Prostate gland (tissue), 2 donors: ENCODE measurements at regions not wholly inside any gene's neighbourhood (a gene's known extent, or its start where the extent isn't known, plus 50 kb on each side); places are given as distances from the start of the nearest gene placed in this dataset.
"Not testable (repeated sequence)": the region's sequence is repeated elsewhere in the genome, so short reads cannot be mapped to it uniquely, and the experiment has no call there.

Experiments
- DNase-seq: peaks from one replicate; pipeline ENCODE4 v3.0.0-alpha.2; 2019; ENCODE audit warnings: low spot score
- H3K27ac ChIP-seq, 2 donors: fragments of 200-600 bp; sonication (generic); 2 replicates each; pipeline ENCODE4 v1.5.1; 2017 to 2019
- H3K27me3 ChIP-seq: fragments of 200-600 bp; sonication (generic); replicated peaks from 2 replicates; pipeline ENCODE4 v1.5.1; 2019; ENCODE audit not compliant: insufficient read depth
- H3K36me3 ChIP-seq, 2 donors: fragments of 200-600 bp; sonication (generic); 1 replicate in 1 of 2; 2 replicates in 1 of 2; pipeline versions ENCODE4 v1.5.1 to v1.8.1; 2017 to 2019
- H3K4me1 ChIP-seq: fragments of 200-600 bp; sonication (generic); replicated peaks from 2 replicates; pipeline ENCODE4 v1.5.1; 2019
- H3K4me3 ChIP-seq, 2 donors: fragments of 200-600 bp; sonication (generic); 2 replicates each; pipeline ENCODE4 v1.5.1; 2017 to 2019
- H3K9me3 ChIP-seq: fragments of 200-600 bp; sonication (generic); 2 replicates; pipeline ENCODE4 v1.5.1; 2017
- CTCF ChIP-seq, 4 experiments: fragments of 200-600 bp in 2 of 4; fragments of 450-650 bp in 2 of 4; sonication (generic) in 2 of 4; IDR thresholded peaks; 1 replicate in 3 of 4; 2 replicates in 1 of 4; pipeline ENCODE4 v1.5.1; 2016 to 2019; ENCODE audit warnings: antibody characterized with exemption in 4 of 4, mild to moderate bottlenecking in 2 of 4, moderate library complexity in 2 of 4
- POLR2A ChIP-seq: fragments of 450-650 bp; IDR thresholded peaks from one replicate; pipeline ENCODE4 v1.6.1; 2016; ENCODE audit warnings: antibody characterized with exemption, mild to moderate bottlenecking
- POLR2AphosphoS5 ChIP-seq: sonication (generic); formaldehyde crosslinking; IDR thresholded peaks from one replicate; pipeline ENCODE4 v1.6.1; 2017; ENCODE audit warnings: antibody characterized with exemption
- WGBS: methylation state at CpG from one replicate; pipeline ENCODE4 v1.1.5; 2018; 5-methylcytosine and 5-hydroxymethylcytosine counted together
- intact Hi-C: fragments of 100-400 bp; cut with DNase I; formaldehyde crosslinking; loops from one replicate; pipeline ENCODE4 v1.14.2; 2022

GRCh38 chr18:73101977-73102376 is 234.2 kb upstream of the NETO1 start:
- Histone ChIP-seq H3K4me3 (no peak overlapping the region), H3K36me3 (no peaks in the 10 kb centered on the region), H3K4me1 (no peaks in the 10 kb centered on the region), H3K9me3 (no peaks in the 10 kb centered on the region), H3K27ac (no peak overlapping the region), H3K27me3 (no peaks in the 10 kb centered on the region)
- 96% methylated on average over 4 of the region's 4 CpGs for WGBS
- TF ChIP-seq POLR2A = no peak
- TF ChIP-seq CTCF (IDR thresholded peaks at IDR 0.05) = no peak
- TF ChIP-seq POLR2AphosphoS5 = no peak
- no peak for DNase-seq
- intact Hi-C loops = no loop called here

GRCh38 chr18:73101491-73101890 is 233.7 kb upstream of the NETO1 start:
- DNase-seq, H3K27me3 ChIP-seq, H3K27ac ChIP-seq, H3K4me1 ChIP-seq, H3K9me3 ChIP-seq, intact Hi-C loops, H3K36me3 ChIP-seq, H3K4me3 ChIP-seq: not testable (repeated sequence)
- 79% methylated on average over 6 of the region's 6 CpGs for WGBS

GRCh38 chr18:73099759-73100158 is 232.0 kb upstream of the NETO1 start:
- no peak for TF ChIP-seq CTCF (IDR thresholded peaks at IDR 0.05)
- TF ChIP-seq POLR2A = no peak
- TF ChIP-seq POLR2AphosphoS5 = no peak
- no peaks in the 10 kb centered on the region for H3K9me3 ChIP-seq
- no peaks in the 10 kb centered on the region for H3K27me3 ChIP-seq
- no peak for DNase-seq
- H3K36me3 ChIP-seq = no peaks in the 10 kb centered on the region
- no peak overlapping the region for H3K27ac ChIP-seq
- WGBS = 61% methylated on average over 2 of the region's 2 CpGs
- no peaks in the 10 kb centered on the region for H3K4me1 ChIP-seq
- intact Hi-C loops = no loop called here
- H3K4me3 ChIP-seq = no peak overlapping the region

DNA sequence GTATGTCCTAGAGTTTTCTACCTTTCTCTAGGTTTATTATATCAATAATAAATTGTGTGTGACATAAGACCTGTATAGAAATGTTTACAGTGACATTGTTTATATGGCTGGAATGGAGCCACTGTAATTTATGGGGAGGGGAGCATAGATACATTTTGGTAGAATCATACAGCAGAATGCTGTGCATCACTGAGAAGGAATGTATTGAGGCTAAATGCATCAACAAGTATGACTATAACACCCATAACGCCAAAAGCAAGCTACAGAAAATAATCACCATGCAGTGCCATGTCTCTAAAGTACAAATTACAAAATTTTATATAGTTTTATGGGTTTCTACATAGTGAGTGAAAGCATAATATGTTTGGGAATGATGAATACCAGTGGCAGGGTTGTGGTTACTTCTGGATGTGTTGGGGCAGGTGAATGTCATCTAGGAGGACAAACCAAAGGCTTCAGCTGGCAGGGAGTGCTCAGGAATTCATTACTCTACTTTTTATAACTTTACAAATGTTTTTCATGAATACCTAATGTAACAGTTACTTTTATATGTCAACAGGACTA is 226.0 kb upstream of the NETO1 start:
- no peaks in the 10 kb centered on the region for H3K36me3 ChIP-seq
- intact Hi-C loops = no loop called here
- no peaks in the 10 kb centered on the region for H3K9me3 ChIP-seq
- H3K4me3 ChIP-seq = no peak overlapping the region
- no peak for DNase-seq
- H3K27me3 ChIP-seq = no peaks in the 10 kb centered on the region
- H3K27ac ChIP-seq = no peak overlapping the region
- 43% methylated on average over 1 of the region's 1 CpG for WGBS
- TF ChIP-seq CTCF (IDR thresholded peaks at IDR 0.05) (no peak), POLR2A (no peak), POLR2AphosphoS5 (no peak)
- H3K4me1 ChIP-seq = no peaks in the 10 kb centered on the region

DNA sequence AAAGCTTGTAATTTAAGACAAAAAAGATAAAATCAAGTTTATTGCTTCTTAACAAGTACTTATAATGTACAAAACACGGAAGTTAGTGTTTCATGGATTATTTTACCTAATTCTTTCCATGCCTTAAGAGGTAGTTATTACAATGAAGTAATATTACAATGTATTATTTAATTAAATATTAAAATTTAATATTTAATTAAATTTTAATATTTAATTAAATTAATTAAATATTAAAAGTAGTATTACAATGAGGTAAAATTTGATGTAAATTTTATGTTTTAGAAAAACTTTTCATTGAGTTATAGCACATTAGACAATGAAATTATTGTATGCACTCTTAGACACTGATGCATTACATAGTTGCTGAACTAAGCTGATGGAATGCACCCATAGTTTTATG is 220.7 kb upstream of the NETO1 start:
- Histone ChIP-seq H3K9me3 (no peaks in the 10 kb centered on the region), H3K27ac (no peak overlapping the region), H3K4me1 (no peaks in the 10 kb centered on the region), H3K36me3 (no peaks in the 10 kb centered on the region), H3K27me3 (no peaks in the 10 kb centered on the region), H3K4me3 (no peak overlapping the region)
- WGBS = 38% methylated on average over 1 of the region's 1 CpG
- DNase-seq = no peak
- TF ChIP-seq CTCF (IDR thresholded peaks at IDR 0.05) (no peak), POLR2A (no peak), POLR2AphosphoS5 (no peak)
- intact Hi-C loops = no loop called here
